ENCODE measurements at regions not wholly inside any gene's neighbourhood (a gene's known extent, or its start where the extent isn't known, plus 50 kb on each side); places are given as distances from the start of the nearest gene placed in this dataset.

DNA sequence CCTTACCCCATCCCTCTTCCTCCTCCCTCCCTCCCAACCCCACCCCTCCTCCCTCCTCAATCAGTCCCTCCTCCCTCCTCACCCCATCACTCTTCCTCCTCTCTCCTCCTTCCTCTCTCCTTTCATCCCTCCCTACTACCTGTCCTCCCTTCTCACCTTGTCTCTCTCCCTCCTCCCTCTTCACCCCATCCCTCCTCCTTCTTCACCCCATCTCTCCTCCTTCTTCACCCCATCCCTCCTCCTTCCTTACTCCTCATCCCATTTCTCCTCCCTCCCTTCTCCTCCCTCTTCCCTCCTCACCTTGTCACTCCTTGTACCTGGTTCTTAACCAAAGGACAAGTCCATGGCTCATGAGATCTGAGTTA is 222.4 kb downstream of the TTLL2 start:
- no peak for TF ChIP-seq ZNF146 (CRISPR knock-in tag; IDR thresholded peaks at IDR 0.05; ENCODE audit: unreplicated experiment)
- TF ChIP-seq, protein P1, sequence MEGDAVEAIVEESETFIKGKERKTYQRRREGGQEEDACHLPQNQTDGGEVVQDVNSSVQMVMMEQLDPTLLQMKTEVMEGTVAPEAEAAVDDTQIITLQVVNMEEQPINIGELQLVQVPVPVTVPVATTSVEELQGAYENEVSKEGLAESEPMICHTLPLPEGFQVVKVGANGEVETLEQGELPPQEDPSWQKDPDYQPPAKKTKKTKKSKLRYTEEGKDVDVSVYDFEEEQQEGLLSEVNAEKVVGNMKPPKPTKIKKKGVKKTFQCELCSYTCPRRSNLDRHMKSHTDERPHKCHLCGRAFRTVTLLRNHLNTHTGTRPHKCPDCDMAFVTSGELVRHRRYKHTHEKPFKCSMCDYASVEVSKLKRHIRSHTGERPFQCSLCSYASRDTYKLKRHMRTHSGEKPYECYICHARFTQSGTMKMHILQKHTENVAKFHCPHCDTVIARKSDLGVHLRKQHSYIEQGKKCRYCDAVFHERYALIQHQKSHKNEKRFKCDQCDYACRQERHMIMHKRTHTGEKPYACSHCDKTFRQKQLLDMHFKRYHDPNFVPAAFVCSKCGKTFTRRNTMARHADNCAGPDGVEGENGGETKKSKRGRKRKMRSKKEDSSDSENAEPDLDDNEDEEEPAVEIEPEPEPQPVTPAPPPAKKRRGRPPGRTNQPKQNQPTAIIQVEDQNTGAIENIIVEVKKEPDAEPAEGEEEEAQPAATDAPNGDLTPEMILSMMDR (IDR thresholded peaks at IDR 0.05 in 2 of 3, conservative IDR thresholded peaks at IDR 0.05 in 1 of 3; ENCODE audit: insufficient read depth in 2 of 3, low read depth in 1 of 3, low read length in 3 of 3): no peak
- TF ChIP-seq MAZ (CRISPR knock-in tag; conservative IDR thresholded peaks at IDR 0.05 in 1 of 2, IDR thresholded peaks at IDR 0.05 in 1 of 2): no peak
- no peak for TF ChIP-seq GTF2F1 (IDR thresholded peaks at IDR 0.05; ENCODE audit: low read depth, low read length)
- no peak for TF ChIP-seq SRF (CRISPR knock-in tag; IDR thresholded peaks at IDR 0.05)
- TF ChIP-seq POLR2A (conservative IDR thresholded peaks at IDR 0.05): no peak
- TF ChIP-seq, protein P2, sequence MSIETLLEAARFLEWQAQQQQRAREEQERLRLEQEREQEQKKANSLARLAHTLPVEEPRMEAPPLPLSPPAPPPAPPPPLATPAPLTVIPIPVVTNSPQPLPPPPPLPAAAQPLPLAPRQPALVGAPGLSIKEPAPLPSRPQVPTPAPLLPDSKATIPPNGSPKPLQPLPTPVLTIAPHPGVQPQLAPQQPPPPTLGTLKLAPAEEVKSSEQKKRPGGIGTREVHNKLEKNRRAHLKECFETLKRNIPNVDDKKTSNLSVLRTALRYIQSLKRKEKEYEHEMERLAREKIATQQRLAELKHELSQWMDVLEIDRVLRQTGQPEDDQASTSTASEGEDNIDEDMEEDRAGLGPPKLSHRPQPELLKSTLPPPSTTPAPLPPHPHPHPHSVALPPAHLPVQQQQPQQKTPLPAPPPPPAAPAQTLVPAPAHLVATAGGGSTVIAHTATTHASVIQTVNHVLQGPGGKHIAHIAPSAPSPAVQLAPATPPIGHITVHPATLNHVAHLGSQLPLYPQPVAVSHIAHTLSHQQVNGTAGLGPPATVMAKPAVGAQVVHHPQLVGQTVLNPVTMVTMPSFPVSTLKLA (conservative IDR thresholded peaks at IDR 0.05): no peak
